VCaP (cell line): ENCODE measurements at regions not wholly inside any gene's neighbourhood (a gene's known extent, or its start where the extent isn't known, plus 50 kb on each side); places are given as distances from the start of the nearest gene placed in this dataset.
A peak's percentile ranks its signal among the peaks of the same experiment; 100 is the strongest.

Experiments
- H3K27ac ChIP-seq: fragments of 450-650 bp; 2 replicates; pipeline ENCODE4 v1.5.1; 2017
- CTCF ChIP-seq: fragments of 450-650 bp; conservative IDR thresholded peaks from 2 replicates; pipeline ENCODE4 v1.5.1; 2017; ENCODE audit warnings: mild to moderate bottlenecking, moderate library complexity

GRCh38 chr15:85318732-85319076, 61.7 kb upstream of the AKAP13 start:
- no peak overlapping the region for H3K27ac ChIP-seq
- no peak for TF ChIP-seq CTCF

DNA sequence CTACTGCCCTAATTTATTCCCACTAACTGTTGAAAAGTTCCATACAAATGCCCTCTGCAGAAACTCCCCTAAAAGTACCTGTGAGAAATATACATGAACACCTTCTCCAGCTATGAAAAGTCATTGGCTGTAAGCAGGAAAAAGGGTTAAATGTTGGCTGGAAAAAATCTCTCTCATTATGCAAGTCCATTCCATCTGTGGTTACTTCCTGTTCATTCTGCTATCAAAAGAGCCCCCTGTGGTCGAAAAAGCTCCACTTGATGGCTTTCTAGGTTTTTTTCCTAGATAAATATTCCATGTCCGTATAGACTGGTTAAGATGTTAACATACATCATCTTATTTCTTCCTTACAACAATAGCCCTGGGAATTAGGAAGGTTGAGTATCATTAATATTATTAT, 56.2 kb upstream of the AKAP13 start:
- no peak overlapping the region for H3K27ac ChIP-seq
- TF ChIP-seq CTCF, result no peak

GRCh38 chr15:85325834-85326233, 54.6 kb upstream of the AKAP13 start:
- TF ChIP-seq CTCF, result no peak
- no peak overlapping the region for H3K27ac ChIP-seq

DNA sequence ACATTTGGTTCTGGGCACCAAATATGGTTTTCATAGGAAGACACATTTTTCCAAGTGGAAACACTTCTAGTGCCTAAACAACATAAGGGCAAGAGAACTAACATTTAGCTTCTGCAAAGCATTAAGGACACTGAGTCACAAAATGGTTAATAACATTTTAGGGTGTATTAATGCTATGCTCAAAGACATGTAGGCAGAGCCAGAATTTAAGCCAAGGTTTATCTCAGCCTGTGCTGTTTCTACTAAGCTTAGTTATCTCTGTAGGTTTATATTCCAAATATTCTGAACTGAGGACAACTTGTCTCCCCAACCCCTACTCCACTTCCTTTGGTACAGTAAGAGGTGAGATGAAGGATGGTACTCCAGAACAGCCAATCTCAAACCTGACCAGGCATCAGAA, 54.1 kb upstream of the AKAP13 start:
- no peak overlapping the region for H3K27ac ChIP-seq
- no peak for TF ChIP-seq CTCF

GRCh38 chr15:85327820-85328219, 52.6 kb upstream of the AKAP13 start:
- no peak for TF ChIP-seq CTCF
- no peak overlapping the region for H3K27ac ChIP-seq

- H3K27ac ChIP-seq, result peak overlapping the region; percentile 76
- no peak for TF ChIP-seq CTCF
Observed at GRCh38 chr15:85329561-85330422, 50.6 kb upstream of the AKAP13 start.
